ENCODE measurements at regions not wholly inside any gene's neighbourhood (a gene's known extent, or its start where the extent isn't known, plus 50 kb on each side); places are given as distances from the start of the nearest gene placed in this dataset.

DNA sequence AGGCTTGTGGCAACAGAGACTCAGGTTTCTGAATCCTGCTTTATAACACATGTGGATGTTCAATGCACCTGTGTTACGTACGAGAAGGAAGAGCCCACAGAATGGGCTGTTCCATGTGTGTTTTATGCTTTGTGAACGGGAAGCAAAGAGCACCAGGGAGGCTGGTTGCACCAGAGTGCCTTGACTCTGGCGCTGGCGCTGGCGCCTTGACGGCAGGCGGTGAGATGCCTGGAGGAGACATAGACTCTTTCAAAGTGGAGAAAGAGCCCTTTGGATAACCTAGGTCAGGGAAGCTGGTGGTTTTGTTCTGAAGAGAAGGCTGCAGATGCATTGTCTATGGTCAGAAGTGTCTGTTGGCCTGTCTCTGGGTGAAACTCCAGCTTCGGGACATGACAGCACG, 80.2 kb upstream of the APCDD1 start:
- TF ChIP-seq CTCF (conservative IDR thresholded peaks at IDR 0.05; ENCODE audit: low read depth in 2 of 2) = no peak
- TF ChIP-seq EZH2phosphoT487 (IDR thresholded peaks at IDR 0.05; ENCODE audit: unreplicated experiment) = no peak
- no peak for TF ChIP-seq POLR2AphosphoS5 (IDR thresholded peaks at IDR 0.05; ENCODE audit: low read depth)
